Pancreas (tissue), 10 donors: ENCODE measurements at regions not wholly inside any gene's neighbourhood (a gene's known extent, or its start where the extent isn't known, plus 50 kb on each side); places are given as distances from the start of the nearest gene placed in this dataset.

Experiments used
- ATAC-seq, 4 donors: fragments of 200-7000 bp; cut with Tn5 transposase; one replicate each; pipeline versions ENCODE4 v1.8.0 to v1.9.1; 2020; ENCODE audit warnings: mild to moderate bottlenecking in 4 of 4, moderate library complexity in 4 of 4
- DNase-seq, 6 donors: peaks; one replicate each; pipeline ENCODE4 v3.0.0-alpha.2; 2020
- FAIRE-seq: peaks from 2 replicates; lab custom pipeline; 2012; peaks lifted over from hg19 to GRCh38; lab: Jason Lieb, UNC
- H3K27ac ChIP-seq, 4 donors: fragments of 200-600 bp; sonication (generic); 1 replicate in 3 of 4; 2 replicates in 1 of 4; pipeline versions ENCODE4 v1.5.0 to v1.8.0; 2020
- H3K27me3 ChIP-seq, 4 donors: fragments of 200-600 bp; one replicate each; pipeline ENCODE4 v1.8.0; 2021
- H3K36me3 ChIP-seq, 3 donors: fragments of 200-600 bp; sonication (generic) in 1 of 3; one replicate each; pipeline versions ENCODE4 v1.5.0 to v1.8.0; 2020 to 2021
- H3K4me1 ChIP-seq, 3 donors: fragments of 200-600 bp; one replicate each; pipeline ENCODE4 v1.8.0; 2021
- H3K4me3 ChIP-seq, 4 donors: fragments of 200-600 bp; sonication (generic) in 2 of 4; one replicate each; pipeline versions ENCODE4 v1.5.0 to v1.8.0; 2020 to 2021
- H3K9me3 ChIP-seq, 4 donors: fragments of 200-600 bp; one replicate each; pipeline ENCODE4 v1.8.0; 2021
- CTCF ChIP-seq, 4 donors: fragments of 200-600 bp; sonication (generic) in 3 of 4; IDR thresholded peaks; one replicate each; pipeline versions ENCODE4 v1.5.0 to v1.8.0; 2021; ENCODE audit warnings: antibody characterized with exemption in 4 of 4
- WGBS, 2 donors: extraction: QIAGEN DNeasy Blood & Tissue Kit; methylation state at CpG; one replicate each; pipeline ENCODE4 v1.1.7; 2013; 5-methylcytosine and 5-hydroxymethylcytosine counted together
- intact Hi-C, 3 donors: fragments of 100-400 bp; cut with DNase I; formaldehyde crosslinking; loops; one replicate each; pipeline versions ENCODE4 v1.11.1 to v1.14.2; 2022
- donor health status: healthy with polysubstance abuse.
- donor health status: DM: no; HTN: no; CAD: no; lungs with moderate emphysema.
- donor health status: DM: no; HTN: no; CAD: no.
- donor health status: control.
- donor health status: control.
- donor health status: Bipolar disorder and iron deficiency.
- donor health status: DM: yes; HTN: yes; CAD: no.
- donor health status: DM: no; HTN: no; CAD: no.
- donor health status: DM: no; HTN: no; CAD: no.
- donor health status: DM: yes; HTN: yes; CAD: no.

- TF ChIP-seq CTCF (IDR thresholded peaks at IDR 0.05), result no peak
- peaks cover 0 to 6% (median 0%) of the 10 kb centered on the region in 3 donors for H3K4me1 ChIP-seq
- H3K4me3 ChIP-seq, result no peak overlapping the region
- no peak for FAIRE-seq
- H3K9me3 ChIP-seq, result no peaks in the 10 kb centered on the region
- intact Hi-C loops, result no loop called here
- DNase-seq, result no peak
- 36 to 37% methylated on average over 2 of the region's 2 CpGs for WGBS, 2 donors
- H3K36me3 ChIP-seq, result no peaks in the 10 kb centered on the region
- H3K27ac ChIP-seq, result no peak overlapping the region
- ATAC-seq, result peak in 2 of 4 donors; percentile 41 to 71
- H3K27me3 ChIP-seq, result no peaks in the 10 kb centered on the region
Observed at GRCh38 chr21:16522548-16522947, 792.8 kb downstream of the USP25 start.

GRCh38 chr21:16530656-16531055, 800.9 kb downstream of the USP25 start:
- no peak for FAIRE-seq
- Histone ChIP-seq H3K9me3 (no peaks in the 10 kb centered on the region), H3K27ac (no peak overlapping the region), H3K4me3 (no peak overlapping the region), H3K4me1 (peaks cover 0 to 5% (median 0%) of the 10 kb centered on the region in 3 donors), H3K27me3 (no peaks in the 10 kb centered on the region), H3K36me3 (no peaks in the 10 kb centered on the region)
- 90 to 91% methylated on average over 2 of the region's 2 CpGs for WGBS, 2 donors
- intact Hi-C loops, result no loop called here
- ATAC-seq, result no peak
- no peak for TF ChIP-seq CTCF (IDR thresholded peaks at IDR 0.05)
- DNase-seq, result no peak

GRCh38 chr21:16532840-16533239, 803.1 kb downstream of the USP25 start:
- no peak for TF ChIP-seq CTCF (IDR thresholded peaks at IDR 0.05)
- H3K27me3 ChIP-seq, result no peaks in the 10 kb centered on the region
- peaks cover 0 to 5% (median 0%) of the 10 kb centered on the region in 3 donors for H3K4me1 ChIP-seq
- no peak for FAIRE-seq
- no peak for DNase-seq
- no peak overlapping the region for H3K27ac ChIP-seq
- intact Hi-C loops, result no loop called here
- no peak for ATAC-seq
- WGBS, 2 donors, result 45 to 56% methylated on average over 4 of the region's 4 CpGs
- H3K4me3 ChIP-seq, result no peak overlapping the region
- H3K9me3 ChIP-seq, result no peaks in the 10 kb centered on the region
- no peaks in the 10 kb centered on the region for H3K36me3 ChIP-seq

GRCh38 chr21:16533692-16534407, 804.1 kb downstream of the USP25 start:
- TF ChIP-seq CTCF (IDR thresholded peaks at IDR 0.05), result no peak
- WGBS, 2 donors, result 50 to 55% methylated on average over 9 of the region's 9 CpGs
- peak overlapping the region in 3 of 4 donors; percentile 28 to 49 (median 46) for H3K27ac ChIP-seq
- H3K27me3 ChIP-seq, result no peaks in the 10 kb centered on the region
- H3K4me3 ChIP-seq, result peak overlapping the region in 2 of 4 donors; percentile 32 to 34
- H3K4me1 ChIP-seq, result peaks cover 0 to 5% (median 0%) of the 10 kb centered on the region in 3 donors
- ATAC-seq (peak in 2 of 4 donors; percentile 6 to 18), FAIRE-seq (no peak), DNase-seq (no peak)
- no peaks in the 10 kb centered on the region for H3K36me3 ChIP-seq
- intact Hi-C loops, result no loop called here
- H3K9me3 ChIP-seq, result no peaks in the 10 kb centered on the region
